ENCODE measurements at regions not wholly inside any gene's neighbourhood (a gene's known extent, or its start where the extent isn't known, plus 50 kb on each side); places are given as distances from the start of the nearest gene placed in this dataset.

DNA sequence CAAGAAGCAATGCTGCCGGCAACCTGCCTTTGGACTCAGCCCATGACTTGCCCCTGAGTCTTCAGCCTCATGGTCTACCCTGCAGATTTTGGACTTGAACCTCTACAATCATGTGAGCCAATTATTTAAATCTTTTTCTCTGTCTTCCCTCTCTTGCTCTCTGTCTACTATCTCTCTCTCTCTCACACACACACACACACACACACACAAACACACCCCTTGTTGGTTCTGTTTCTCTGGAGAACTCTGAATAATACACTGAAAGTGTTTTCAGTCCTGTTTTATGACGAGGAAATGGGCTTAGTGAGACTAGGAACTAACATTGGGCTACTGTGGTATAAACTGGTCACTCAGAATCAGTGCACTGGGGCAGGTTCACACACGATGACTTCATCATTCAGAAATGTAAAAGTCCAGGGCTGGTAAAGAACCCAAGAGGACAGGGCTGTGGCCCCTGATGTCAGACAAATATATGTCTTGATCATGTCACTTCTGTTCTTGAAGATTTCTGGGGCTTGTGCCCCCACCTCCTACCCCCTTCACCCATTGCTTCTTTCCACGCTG lies 266.1 kb upstream of the SIX2 start:
- DNase-seq (ENCODE audit: low spot score): no peak

- peak; percentile 75 for DNase-seq (ENCODE audit: low spot score)
Measured at GRCh38 chr2:45274250-45274926, 265.1 kb upstream of the SIX2 start.

GRCh38 chr2:45273412-45274249 lies 264.4 kb upstream of the SIX2 start:
- no peak for DNase-seq (ENCODE audit: low spot score)

DNA sequence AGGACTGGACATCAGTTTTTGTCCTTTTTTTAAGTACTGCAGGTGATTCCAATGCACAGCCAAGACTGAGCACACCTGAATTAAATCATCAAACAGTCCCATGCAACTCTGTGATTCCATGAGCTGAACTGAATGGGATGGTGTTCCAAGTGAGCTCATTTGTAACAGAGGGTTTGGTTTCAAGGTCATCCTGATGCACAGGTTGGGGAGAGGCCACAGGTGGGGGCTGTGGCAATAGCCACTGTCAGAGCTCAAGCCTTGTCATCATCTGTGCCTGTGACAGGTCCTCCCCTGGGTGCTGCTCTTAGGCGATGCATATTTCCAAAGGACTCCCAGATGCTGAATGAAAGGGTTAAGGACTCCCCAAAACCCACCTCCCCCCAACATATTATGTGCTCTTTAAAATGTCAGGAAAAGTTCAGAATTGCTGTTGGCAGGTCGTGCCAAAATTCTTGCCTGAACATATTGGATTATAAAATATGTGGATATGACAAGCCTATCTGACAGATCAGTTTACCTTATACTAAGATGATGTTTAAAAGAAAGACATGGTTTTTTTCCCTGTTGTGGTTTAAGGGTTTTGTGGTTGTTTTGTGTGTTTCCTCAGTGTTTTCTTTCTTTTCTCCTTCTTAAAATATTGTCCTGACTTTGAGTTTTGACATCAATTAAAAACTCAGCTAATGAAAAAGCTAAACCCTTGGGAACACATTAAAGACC lies 263.5 kb upstream of the SIX2 start:
- DNase-seq (ENCODE audit: low spot score): no peak

GRCh38 chr2:45269149-45269793 lies 260.0 kb upstream of the SIX2 start:
- no peak for DNase-seq (ENCODE audit: low spot score)

- no peak for DNase-seq (ENCODE audit: low spot score)
Measured at GRCh38 chr2:45268631-45269030, 259.4 kb upstream of the SIX2 start.

GRCh38 chr2:45267062-45267792 lies 258.0 kb upstream of the SIX2 start:
- no peak for DNase-seq (ENCODE audit: low spot score)

DNA sequence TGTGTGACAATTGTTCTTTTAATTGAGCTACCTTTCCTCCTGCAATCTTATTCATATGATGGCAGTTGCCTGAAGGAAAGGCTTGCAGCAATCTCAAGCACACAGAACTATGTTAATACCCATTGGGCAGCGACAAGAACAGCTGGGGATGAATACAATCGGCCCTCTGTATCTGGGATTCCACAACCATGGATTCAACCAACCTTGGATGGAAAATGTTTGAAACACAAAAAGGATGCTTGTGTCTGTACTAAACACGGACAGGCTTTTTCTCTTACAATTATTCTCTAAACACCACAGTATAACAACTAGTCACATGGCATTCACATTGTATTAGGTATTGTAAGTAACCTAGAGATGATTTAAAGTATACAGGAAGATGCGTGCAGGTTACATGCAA lies 256.1 kb upstream of the SIX2 start:
- DNase-seq (ENCODE audit: low spot score): no peak

- DNase-seq (ENCODE audit: low spot score): no peak
Measured at GRCh38 chr2:45264227-45265225, 255.3 kb upstream of the SIX2 start.

DNA sequence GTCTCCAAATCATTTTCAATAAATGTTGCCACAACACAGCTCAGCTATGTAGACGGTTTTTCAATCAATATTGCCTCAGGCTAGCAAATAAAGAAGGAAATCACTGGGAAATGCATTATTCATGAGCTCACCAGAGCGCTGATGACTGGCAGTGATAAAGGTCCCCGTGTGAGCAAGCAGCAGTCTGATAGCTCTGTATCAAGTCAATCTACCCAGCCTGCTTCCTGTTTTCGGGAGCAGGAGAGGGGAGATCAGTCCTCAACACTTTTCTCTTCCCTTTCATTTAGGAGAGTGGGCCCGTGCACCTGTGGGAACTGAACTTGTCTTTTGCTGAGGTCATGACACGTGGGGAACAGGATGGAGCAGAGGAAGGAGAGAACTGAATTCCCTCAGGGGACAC lies 253.9 kb upstream of the SIX2 start:
- no peak for DNase-seq (ENCODE audit: low spot score)

DNA sequence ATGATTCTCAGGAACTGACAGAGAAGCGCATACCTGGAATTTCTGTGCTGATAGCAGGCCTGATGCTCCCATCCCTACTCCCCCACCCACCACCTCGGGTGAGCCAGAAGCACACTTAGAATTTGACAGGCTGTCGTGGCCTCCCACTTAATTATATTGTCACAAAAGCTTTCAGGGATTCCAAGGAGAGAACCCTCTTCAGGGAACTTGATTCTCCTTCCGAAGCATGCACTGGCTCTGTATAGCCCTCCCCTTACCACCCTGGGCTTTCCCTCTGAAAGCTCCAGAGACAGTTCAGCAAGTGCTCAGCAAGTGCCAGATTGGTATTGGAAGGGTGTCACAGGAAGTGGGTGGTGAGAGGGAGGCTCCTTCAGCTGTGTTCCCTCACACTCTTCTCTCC lies 252.5 kb upstream of the SIX2 start:
- DNase-seq (ENCODE audit: low spot score): no peak

DNA sequence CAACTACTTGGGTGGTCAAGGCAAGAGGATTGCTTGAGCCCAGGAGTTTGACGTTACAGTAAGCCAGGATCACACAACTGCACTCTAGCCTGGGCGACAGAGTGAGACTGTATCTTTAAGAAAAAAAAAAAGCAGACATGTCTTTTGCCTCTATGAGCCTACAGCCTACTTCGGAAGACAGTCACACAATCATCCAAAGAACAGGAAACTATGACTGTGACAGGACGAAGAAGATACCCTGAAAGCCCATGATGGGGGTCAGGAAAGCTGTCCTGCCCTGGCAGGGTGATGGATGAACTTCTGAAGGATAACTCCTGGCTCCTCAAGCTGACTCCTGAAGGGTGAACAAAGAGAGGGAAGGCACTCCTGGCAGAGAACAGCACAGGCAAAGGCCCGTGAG lies 251.7 kb upstream of the SIX2 start:
- no peak for DNase-seq (ENCODE audit: low spot score)

GRCh38 chr2:45259547-45260160 lies 250.4 kb upstream of the SIX2 start:
- no peak for DNase-seq (ENCODE audit: low spot score)

GRCh38 chr2:45259138-45259537 lies 249.9 kb upstream of the SIX2 start:
- no peak for DNase-seq (ENCODE audit: low spot score)

GRCh38 chr2:45258311-45258710 lies 249.1 kb upstream of the SIX2 start:
- DNase-seq (ENCODE audit: low spot score): no peak

DNA sequence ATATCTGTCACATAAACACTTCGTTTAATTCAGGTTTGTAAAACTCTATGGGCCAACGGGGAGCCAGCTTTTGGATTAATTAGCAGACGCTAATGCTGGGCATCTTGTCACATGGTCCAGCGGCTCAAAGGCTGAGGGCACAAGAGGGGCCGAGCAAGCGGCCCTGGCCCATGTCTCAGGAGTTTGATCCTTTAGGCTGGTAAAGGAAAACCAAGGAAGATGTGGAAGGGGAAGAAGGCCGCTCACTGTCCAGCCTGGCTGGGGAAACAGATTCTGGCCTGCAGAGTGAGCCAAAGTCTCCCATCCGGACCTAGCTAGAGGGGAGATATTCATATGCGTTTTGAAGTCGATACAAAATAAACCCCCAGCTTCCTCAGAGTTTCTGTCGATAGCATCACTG lies 248.6 kb upstream of the SIX2 start:
- DNase-seq (ENCODE audit: low spot score): no peak

GRCh38 chr2:45256867-45257641 lies 247.8 kb upstream of the SIX2 start:
- DNase-seq (ENCODE audit: low spot score): no peak

DNA sequence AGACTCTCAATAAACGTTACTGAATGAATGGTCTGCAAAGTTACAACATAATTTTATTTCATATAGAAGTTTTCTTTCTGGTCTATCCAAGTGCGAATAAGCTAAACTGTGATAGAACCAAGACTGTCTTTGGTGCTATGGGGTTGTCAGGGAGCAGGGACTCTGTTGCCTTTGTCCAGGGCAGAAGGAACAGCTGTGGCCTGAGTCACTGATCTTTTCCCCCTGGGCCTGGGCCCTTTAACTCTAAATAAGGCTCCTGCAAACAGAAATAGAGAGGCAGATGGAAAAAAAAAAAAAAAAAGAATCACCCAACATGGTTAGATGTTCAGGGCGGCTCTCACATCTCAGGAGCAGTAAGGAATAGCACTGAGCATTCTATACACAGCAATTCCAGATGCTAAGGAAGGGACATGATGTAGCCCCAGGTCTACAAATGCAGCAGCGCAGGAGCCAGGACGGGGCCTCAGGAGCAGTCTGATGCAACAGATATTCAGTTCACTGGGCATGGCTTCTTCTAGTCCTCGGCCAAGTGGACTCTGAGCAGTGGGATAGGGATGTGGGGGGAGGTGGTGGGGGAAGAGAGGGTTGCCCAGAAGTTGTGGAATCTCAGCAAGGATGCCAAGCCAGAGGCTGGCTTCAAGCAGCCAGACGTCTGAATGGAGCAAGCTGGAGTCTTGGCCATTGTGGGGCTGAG lies 247.1 kb upstream of the SIX2 start:
- no peak for DNase-seq (ENCODE audit: low spot score)
